NT2/D1 (cell line): ENCODE measurements at regions not wholly inside any gene's neighbourhood (a gene's known extent, or its start where the extent isn't known, plus 50 kb on each side); places are given as distances from the start of the nearest gene placed in this dataset.

Source experiments
- DNase-seq: peaks from one replicate; pipeline ENCODE4 v3.0.0-alpha.2; 2011; ENCODE audit warnings: low read depth, low spot score
- H3K27me3 ChIP-seq: 2 replicates; pipeline ENCODE4 v1.6.0; 2011; ENCODE audit warnings: mild to moderate bottlenecking; ENCODE audit not compliant: insufficient read length, insufficient read depth
- H3K36me3 ChIP-seq: 2 replicates; pipeline ENCODE4 v1.6.1; 2011; ENCODE audit warnings: mild to moderate bottlenecking, low read length, mixed read lengths; ENCODE audit not compliant: insufficient read depth, insufficient read length
- H3K4me1 ChIP-seq: 2 replicates; pipeline ENCODE4 v1.5.1; 2011; ENCODE audit not compliant: insufficient read depth, insufficient read length
- H3K4me3 ChIP-seq: 2 replicates; pipeline ENCODE4 v1.5.1; 2011; ENCODE audit warnings: low read depth; ENCODE audit not compliant: insufficient read length
- H3K9ac ChIP-seq: 2 replicates; pipeline ENCODE4 v1.6.0; 2011; ENCODE audit warnings: low read depth; ENCODE audit not compliant: insufficient read length
- H3K9me3 ChIP-seq: 2 replicates; pipeline ENCODE4 v1.5.1; 2011; ENCODE audit warnings: mild to moderate bottlenecking, low read length; ENCODE audit not compliant: insufficient read depth
- SUZ12 ChIP-seq: IDR thresholded peaks from 2 replicates; pipeline ENCODE4 v1.6.1; 2011; ENCODE audit not compliant: insufficient read length, insufficient read depth; ENCODE audit errors: extremely low read depth
- YY1 ChIP-seq: IDR thresholded peaks from 2 replicates; pipeline ENCODE4 v1.6.1; 2011; ENCODE audit not compliant: insufficient read length, insufficient read depth
- ZNF274 ChIP-seq: IDR thresholded peaks from 2 replicates; pipeline ENCODE4 v1.6.1; 2011; ENCODE audit warnings: mild to moderate bottlenecking, low read depth, low read length

DNA sequence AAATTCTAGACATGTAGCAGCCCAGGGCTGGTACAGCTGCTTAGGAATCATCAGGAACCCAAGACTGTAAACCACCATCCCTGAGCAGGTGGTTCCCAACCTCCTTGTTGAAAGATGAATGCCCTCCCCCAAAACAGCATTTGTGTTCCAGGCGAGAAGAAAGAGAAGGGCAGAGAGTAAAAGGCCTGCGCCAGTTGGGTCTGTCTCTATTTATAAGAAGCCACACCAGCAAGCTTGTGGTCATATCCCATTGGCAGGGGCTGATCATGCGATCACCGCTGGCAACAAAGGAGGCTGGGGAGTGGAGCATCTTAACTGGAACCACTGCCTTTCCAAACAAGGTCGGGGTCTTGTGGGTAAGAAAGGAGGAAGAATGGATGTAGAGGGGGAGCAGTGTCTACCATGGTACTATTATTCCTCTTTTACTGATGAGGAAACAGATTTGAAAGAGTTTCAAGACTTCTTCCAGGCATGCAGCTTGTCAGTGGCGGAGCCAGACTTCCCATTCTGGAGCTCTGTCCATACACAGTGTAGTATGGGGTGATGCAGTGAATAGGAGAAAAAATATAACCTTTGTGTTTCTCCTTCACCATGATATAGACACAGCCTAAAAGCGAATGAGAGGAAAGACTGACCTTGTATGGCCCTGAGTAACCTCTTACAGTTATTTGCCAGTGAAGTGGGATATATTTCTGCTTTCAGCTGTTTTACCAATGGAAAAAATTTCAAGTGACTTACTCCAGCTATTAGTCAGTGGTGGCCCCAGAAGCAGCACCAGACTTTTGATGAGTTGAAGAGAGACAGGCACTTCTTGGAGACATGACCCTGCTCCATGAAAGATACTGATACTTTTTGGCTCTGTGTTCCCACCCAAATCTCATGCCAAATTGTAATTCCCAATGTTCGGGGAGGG, 222.6 kb downstream of the ABHD5 start:
- H3K4me1 ChIP-seq, result no peaks in the 10 kb centered on the region
- no peak overlapping the region for H3K9ac ChIP-seq
- no peak overlapping the region for H3K4me3 ChIP-seq
- peaks cover 11% of the 10 kb centered on the region; the same call in 1 of the 2 replicates for H3K9me3 ChIP-seq
- no peaks in the 10 kb centered on the region for H3K27me3 ChIP-seq
- no peaks in the 10 kb centered on the region for H3K36me3 ChIP-seq
- DNase-seq, result no peak
- no peak for TF ChIP-seq SUZ12
- TF ChIP-seq ZNF274, result no peak
- no peak for TF ChIP-seq YY1

DNA sequence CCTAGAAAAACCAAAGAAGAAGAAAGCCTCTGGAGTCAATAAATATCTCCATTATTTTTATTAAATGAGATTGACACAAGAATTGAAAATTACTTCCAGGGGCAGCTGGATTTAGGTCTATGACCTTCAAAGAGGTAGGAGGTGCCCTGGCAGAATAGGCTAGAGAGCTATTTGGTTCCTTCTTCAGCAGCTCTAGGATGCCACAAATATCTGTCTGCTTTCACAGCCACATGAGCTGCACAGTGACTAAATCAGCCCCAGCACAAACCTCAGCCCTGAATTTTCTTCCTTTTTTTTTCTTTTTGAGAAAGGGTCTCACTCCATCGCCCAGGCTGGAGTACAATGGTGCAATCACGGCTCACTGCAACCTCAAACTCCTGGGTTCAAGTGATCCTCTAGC, 223.5 kb downstream of the ABHD5 start:
- no peak overlapping the region for H3K4me3 ChIP-seq
- TF ChIP-seq YY1 (no peak), ZNF274 (no peak), SUZ12 (no peak)
- no peak overlapping the region for H3K9ac ChIP-seq
- H3K4me1 ChIP-seq, result no peaks in the 10 kb centered on the region
- H3K9me3 ChIP-seq, result peaks cover 11% of the 10 kb centered on the region; the same call in 1 of the 2 replicates
- DNase-seq, result no peak
- H3K27me3 ChIP-seq, result no peaks in the 10 kb centered on the region
- H3K36me3 ChIP-seq, result no peaks in the 10 kb centered on the region

DNA sequence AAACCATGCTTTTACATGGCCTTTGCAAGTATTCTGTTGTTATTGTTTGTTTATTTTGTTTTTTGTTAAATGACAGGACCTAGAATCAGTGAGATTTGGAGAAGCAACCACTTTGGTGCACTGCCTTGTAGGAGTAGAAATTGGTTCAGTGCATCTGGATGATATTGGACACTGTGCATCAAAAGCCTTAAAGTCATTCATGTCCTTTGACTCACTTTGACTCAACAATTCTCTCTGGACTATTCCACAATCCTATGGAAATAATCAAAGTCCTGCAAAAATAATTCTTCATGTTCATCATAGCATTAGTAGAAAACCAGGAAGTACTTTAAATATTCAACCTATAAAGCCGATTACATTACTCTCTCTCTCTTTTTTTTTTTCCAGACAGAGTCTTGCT, 224.8 kb downstream of the ABHD5 start:
- Histone ChIP-seq H3K27me3 (no peaks in the 10 kb centered on the region), H3K4me3 (no peak overlapping the region), H3K4me1 (no peaks in the 10 kb centered on the region), H3K36me3 (no peaks in the 10 kb centered on the region), H3K9ac (no peak overlapping the region), H3K9me3 (peaks cover 11% of the 10 kb centered on the region; the same call in 1 of the 2 replicates)
- TF ChIP-seq YY1, result no peak
- TF ChIP-seq ZNF274, result no peak
- no peak for TF ChIP-seq SUZ12
- no peak for DNase-seq

DNA sequence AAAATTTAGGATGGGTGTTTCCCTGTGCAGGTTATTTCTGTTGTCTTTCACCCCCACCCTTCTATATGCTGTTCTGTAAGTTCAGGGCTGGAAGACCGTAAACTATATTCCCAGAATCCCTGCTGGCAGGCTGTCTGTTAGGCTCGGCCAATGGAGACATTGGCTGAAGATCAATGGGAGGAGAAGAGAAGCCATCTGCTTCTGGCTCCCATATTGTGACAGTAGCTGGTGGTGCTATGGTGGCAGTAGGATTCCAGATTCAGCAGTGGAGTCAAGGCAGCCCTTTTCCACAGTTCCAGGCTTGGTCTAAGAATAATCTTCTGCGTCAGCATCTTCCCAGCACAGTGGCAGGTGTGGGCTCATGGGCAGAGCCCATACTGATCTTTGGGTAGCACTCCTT, 226.6 kb downstream of the ABHD5 start:
- H3K4me1 ChIP-seq, result peaks cover 2% of the 10 kb centered on the region
- no peaks in the 10 kb centered on the region for H3K36me3 ChIP-seq
- H3K4me3 ChIP-seq, result no peak overlapping the region
- peaks cover 11% of the 10 kb centered on the region; the same call in 1 of the 2 replicates for H3K9me3 ChIP-seq
- H3K27me3 ChIP-seq, result no peaks in the 10 kb centered on the region
- no peak for TF ChIP-seq SUZ12
- H3K9ac ChIP-seq, result no peak overlapping the region
- DNase-seq, result no peak

DNA sequence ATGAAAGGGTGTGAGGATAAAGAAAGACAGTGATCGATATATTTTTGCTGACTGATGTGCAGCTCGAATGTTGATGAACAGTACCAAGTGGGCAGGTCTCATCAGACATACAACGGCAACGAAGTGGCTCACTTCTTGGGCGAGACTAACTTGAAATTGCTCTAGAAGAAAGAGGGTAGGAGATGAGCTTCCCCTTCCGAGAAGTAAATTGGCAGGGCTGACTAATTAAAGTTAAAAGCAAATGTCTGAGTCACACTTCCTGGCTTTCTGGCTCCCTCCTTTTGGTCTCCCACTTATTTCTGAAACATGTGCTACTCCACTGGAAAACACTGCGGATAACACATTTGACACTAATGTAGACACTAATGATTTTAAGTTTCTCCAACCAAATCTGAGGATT, 228.3 kb downstream of the ABHD5 start:
- Histone ChIP-seq H3K27me3 (no peaks in the 10 kb centered on the region), H3K4me3 (no peak overlapping the region), H3K9ac (no peak overlapping the region), H3K36me3 (no peaks in the 10 kb centered on the region), H3K9me3 (peaks cover 11% of the 10 kb centered on the region; the same call in 1 of the 2 replicates), H3K4me1 (peaks cover 8% of the 10 kb centered on the region)
- DNase-seq, result no peak
- no peak for TF ChIP-seq ZNF274
- TF ChIP-seq YY1, result no peak
- no peak for TF ChIP-seq SUZ12

DNA sequence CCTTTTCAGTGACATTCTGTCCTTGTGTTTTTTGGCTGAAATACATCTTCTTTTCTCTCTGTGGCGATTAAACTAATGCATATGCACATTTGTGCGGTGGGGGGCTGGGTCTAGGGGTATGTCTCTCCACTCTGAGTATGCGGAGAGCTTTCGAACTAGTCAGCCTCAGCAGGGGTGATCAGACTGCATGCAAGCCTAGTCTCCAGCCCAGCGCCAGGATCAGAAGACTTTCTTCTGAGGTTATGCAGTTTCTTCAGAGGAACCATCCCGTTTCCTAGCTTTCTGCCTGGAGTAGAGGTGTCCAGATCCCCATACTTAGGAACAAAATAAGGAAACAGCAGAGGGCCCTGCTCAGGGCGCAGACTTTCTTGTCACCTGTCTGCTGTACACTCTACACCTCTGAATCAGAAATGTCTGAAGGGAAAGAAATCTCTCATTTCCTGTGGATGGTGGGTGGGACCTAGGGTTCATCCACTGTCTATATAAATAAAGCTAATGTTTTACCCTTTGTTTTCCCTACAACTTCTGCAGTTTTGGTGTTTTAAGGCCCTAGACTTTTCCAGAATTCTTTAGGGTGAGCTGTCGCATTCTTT, 230.4 kb downstream of the ABHD5 start:
- Histone ChIP-seq H3K36me3 (no peaks in the 10 kb centered on the region), H3K4me1 (peaks cover 9% of the 10 kb centered on the region), H3K9ac (no peak overlapping the region), H3K4me3 (no peak overlapping the region), H3K27me3 (no peaks in the 10 kb centered on the region), H3K9me3 (peaks cover 11% of the 10 kb centered on the region; the same call in 1 of the 2 replicates)
- TF ChIP-seq YY1, result no peak
- no peak for TF ChIP-seq SUZ12
- no peak for TF ChIP-seq ZNF274
- DNase-seq, result peak; percentile 25

DNA sequence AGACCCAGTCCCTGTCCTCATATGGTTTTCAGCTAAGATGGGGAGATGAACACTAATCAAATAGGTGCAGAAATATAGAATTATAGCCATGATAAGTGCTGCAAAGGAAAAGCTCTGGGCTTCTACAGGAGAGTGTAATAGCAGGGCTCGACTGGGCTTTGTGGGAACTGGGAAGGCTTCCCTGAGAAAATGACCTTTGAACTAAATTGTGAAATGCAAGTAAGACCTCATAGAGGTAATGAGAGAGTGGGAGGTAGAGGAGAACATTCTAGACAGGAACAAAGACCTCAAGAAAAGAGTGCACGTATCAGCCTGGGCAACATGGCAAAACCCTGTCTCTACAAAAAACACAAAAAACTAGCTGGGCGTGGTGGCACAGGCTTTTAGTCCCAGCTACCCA, 231.6 kb downstream of the ABHD5 start:
- TF ChIP-seq YY1 (no peak), SUZ12 (no peak), ZNF274 (no peak)
- Histone ChIP-seq H3K4me1 (peaks cover 9% of the 10 kb centered on the region), H3K4me3 (no peak overlapping the region), H3K27me3 (no peaks in the 10 kb centered on the region), H3K9me3 (0 out of 2 replicates have a peak, but pooled peaks cover 3% of the 10 kb centered on the region), H3K36me3 (no peaks in the 10 kb centered on the region), H3K9ac (no peak overlapping the region)
- DNase-seq, result no peak
